LNCaP clone FGC (cell line): ENCODE measurements at regions not wholly inside any gene's neighbourhood (a gene's known extent, or its start where the extent isn't known, plus 50 kb on each side); places are given as distances from the start of the nearest gene placed in this dataset.
"Not testable (repeated sequence)": the region's sequence is repeated elsewhere in the genome, so short reads cannot be mapped to it uniquely, and the experiment has no call there.

Source experiments
- DNase-seq: peaks from one replicate; pipeline ENCODE4 v3.0.0-alpha.2; 2011; ENCODE audit warnings: low read depth
- H3K4me3 ChIP-seq: 2 replicates; pipeline ENCODE4 v1.5.1; 2011; ENCODE audit warnings: mild to moderate bottlenecking, low read depth, low read length, control low read depth

DNA sequence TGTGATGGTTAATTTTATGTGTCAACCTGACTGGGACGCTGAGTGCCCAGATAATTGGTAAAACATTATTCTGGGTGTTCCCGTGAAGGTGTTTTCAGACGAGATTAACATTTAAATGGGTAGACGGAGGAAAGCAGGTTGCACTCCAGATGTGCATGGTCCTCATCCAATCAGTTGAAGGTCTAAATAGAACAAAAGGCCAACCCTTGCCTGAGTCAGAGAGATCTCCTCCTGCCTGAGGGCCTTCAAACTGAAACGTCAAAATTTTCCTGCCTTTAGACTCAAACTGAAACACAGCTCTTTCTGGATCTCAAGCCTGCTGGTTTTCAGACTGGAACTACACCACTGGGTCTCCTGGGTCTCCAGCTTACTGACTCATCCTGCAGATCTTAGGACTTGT is 73.5 kb downstream of the NPIPA8 start:
- not testable (repeated sequence) for DNase-seq, H3K4me3 ChIP-seq

DNA sequence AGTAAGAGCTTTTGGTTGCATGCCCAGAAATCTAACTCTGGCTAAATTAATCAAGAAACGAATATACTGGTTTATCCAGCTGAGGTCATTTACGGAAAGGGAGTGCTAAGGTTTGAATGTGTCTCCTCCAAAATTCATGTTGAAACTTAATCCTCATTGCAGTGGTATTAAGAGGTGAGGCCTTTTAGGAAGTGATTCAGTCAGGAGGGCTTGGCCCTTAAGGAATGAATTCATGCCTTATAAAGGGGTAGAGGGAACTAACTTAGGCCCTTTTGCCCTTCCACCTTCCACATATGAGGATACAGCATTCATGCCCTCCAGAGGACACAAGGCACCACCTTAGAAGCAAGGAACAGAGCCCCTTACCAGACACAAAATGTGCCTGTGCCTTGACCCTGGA is 74.7 kb downstream of the NPIPA8 start:
- not testable (repeated sequence) for H3K4me3 ChIP-seq, DNase-seq

DNA sequence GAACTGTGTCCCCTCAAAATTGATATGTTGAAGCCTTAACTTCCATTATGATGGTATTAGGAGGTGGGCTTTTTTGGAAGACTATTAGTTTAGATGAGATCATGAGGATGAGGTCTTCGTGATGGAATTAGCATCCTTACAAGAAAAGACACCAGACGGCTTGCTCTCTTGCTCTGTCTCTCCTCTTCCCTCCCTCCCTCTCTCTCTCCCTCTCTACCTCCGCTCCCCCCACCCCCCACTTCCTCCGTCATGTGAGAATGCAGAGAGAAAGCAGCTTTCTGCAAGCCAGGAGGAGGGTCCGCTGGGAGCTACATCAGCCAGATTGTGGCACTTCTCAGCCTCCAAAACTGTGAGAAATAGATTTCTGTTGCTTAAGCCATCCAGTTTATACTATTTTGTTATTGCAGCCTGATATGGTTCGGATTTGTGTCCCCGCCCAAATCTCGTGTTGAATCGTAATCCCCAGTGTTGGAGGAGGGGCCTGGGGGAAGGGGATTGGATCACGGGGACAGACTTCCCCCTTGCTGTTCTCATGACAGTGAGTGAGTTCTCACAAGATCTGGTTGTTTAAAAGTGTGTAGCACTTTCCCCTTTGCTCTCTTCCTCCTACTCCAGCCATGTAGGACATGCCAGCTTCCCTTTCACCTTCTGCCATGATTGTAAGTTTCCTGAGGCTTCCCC is 76.9 kb downstream of the NPIPA8 start:
- not testable (repeated sequence) for H3K4me3 ChIP-seq, DNase-seq

DNA sequence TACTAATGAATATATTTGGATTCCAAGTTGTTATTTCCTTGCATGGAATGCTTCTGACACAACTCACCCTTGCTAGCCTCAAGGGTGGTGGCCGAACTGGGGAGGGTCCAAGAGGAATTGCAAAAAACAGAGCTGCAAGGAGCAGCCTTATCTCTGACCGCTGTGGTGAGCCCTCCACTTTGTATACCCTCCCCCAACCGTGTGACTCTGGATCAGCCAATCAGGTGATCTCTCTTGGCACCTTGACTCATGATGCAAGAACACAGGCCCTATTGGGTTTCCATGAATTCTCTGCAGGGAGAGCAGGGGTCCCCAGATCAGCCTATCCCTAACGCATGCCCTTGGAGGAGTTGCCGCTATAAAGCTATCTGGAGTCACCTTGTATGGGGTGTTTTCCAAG is 83.6 kb downstream of the NPIPA8 start:
- not testable (repeated sequence) for DNase-seq, H3K4me3 ChIP-seq

GRCh38 chr16:18230505-18230904 is 106.0 kb downstream of the NPIPA8 start:
- DNase-seq, result not testable (repeated sequence)

GRCh38 chr16:18222054-18223009 is 114.2 kb downstream of the NPIPA8 start:
- not testable (repeated sequence) for DNase-seq, H3K4me3 ChIP-seq

More at GRCh38 chr16:18230505-18230904, 106.0 kb downstream of the NPIPA8 start:
- not testable (repeated sequence) for H3K4me3 ChIP-seq

DNA sequence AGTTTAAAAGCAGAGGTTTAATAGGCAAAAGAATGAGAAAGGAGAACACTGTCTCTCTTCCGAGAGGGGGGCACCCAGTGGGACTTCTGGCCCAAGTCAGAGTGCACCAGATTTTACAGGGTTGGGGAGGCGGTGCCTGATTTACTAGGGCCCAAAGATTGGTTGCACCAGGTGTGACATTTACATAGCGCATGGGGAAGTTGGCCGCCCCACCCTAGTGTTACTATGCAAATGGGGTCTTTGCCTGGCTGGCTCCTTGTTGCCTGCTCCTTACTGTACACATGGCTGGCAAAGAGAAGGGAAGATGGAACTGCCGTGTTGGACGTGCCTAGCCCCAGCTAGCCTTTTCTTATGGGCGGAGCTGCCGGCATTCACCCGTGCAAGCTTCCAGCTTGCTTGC is 118.8 kb downstream of the NPIPA8 start:
- not testable (repeated sequence) for DNase-seq, H3K4me3 ChIP-seq

- DNase-seq, H3K4me3 ChIP-seq: not testable (repeated sequence)
These were observed 119.7 kb downstream of the NPIPA8 start for GRCh38 chr16:18216814-18217213.

DNA sequence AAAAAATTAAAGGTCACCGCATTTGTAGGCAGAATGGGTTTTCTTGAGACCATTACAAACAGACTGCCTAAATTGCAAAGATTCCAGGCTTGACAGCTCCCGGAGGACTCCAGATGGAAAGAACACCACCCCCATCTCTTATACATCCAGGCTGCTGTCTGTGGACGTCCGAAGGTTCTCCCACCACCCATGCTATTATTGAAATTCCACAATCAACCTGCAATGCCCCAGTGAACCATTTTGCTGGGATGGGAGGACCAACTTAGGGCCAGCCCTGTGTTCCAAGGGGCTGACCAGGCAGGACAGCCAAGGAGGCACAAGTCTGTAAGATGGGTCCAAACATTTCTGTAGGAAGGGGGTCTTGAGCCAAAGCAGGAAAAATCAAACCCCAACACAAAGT is 122.7 kb downstream of the NPIPA8 start:
- not testable (repeated sequence) for DNase-seq, H3K4me3 ChIP-seq

- not testable (repeated sequence) for H3K4me3 ChIP-seq, DNase-seq
These were observed 125.0 kb downstream of the NPIPA8 start for GRCh38 chr16:18211505-18211904.

DNA sequence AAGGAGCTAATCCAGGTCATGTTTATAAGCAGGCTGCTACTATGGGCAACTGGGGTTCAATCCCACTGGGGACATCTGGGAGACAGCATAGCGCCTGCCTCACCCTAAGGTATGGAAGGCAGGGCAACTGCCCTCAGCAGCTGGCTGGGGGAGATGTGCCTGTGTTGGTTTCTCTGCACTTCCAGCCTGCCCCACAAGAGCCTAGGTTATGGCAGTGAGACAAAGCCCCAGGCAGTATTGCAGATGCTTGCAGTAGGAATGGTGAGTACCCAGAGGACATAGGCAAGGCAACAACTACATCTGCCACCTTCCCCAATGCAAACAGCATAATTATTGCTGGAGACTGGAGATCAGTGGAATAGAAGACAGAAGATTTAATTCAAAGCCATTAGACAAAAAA is 131.8 kb downstream of the NPIPA8 start:
- H3K4me3 ChIP-seq, DNase-seq: not testable (repeated sequence)

- DNase-seq, H3K4me3 ChIP-seq: not testable (repeated sequence)
These were observed 132.2 kb downstream of the NPIPA8 start for GRCh38 chr16:18204309-18204708.

DNA sequence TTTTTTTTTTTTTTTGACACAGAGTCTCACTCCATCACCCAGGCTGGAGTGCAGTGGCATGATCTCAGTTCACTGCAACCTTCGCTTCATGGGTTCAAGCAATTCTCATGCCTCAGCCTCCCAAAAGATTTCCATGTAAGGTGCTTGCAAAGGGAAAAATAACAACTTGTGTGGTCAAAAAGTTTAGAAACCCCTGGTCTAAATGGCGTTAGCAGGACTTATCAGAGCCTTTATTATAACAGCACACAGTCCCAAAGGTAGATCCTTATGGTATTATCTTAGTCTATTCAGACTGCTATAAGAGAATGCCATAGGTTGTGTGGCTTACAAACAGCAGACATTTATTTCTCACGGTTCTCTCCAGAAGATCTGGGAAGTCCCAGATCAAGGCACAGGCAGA is 135.0 kb downstream of the NPIPA8 start:
- DNase-seq, H3K4me3 ChIP-seq: not testable (repeated sequence)

DNA sequence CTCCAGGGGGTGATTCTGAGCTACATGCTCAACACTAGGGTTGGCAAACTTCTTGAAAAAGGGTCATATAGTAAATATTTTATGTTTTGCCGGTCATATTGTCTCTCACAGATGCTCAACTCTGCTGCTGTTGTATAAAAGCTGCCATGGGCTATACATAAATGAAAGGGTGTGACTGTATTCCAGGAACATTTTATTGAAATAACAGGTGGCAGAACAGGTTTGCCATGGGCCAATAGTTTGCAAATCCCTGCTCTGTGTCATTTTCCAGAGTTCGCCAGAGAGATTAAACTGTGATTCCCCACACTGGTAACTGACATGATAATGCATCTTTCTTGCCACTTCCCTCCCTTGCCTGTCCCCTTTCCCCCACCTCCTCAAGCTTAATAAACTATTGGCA is 144.1 kb downstream of the NPIPA8 start:
- DNase-seq, H3K4me3 ChIP-seq: not testable (repeated sequence)

DNA sequence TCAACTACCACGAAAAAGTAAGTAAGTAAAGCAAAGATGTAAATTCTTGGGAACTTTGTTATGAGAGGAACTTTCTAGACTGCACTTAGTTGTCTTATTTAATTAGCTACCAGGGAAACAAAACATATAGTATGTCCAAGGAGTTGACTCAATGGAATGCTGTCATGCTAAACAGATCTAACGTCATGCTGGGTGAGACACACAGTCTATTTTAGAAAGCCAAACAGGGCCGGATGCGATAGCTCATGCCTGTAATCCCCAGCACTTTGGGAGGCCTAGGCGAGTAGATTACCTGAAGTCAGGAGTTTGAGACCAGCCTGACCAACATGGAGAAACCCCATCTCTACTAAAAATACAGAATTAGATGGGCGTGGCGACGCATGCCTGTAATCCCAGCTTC is 146.4 kb downstream of the NPIPA8 start:
- not testable (repeated sequence) for H3K4me3 ChIP-seq, DNase-seq

DNA sequence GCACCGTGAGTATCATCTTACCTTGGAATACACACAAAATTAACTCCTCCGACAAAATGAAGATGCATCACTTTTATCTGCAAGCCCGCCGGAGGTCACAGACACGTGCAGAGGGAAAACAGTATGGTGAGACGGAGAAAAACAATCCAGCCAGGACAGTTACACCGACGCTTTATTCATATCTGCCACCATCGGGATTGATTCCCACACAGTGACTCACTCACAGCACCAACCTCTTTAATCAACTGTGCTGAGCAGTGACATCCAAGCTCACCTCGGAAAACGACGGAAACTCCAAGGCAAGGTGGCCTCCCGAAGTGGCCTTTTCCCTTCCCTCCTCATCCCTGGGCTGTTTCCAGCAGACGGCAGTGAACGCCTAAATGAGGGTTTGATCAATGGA is 151.8 kb downstream of the NPIPA8 start:
- not testable (repeated sequence) for H3K4me3 ChIP-seq, DNase-seq

GRCh38 chr16:18181028-18181427 is 155.5 kb downstream of the NPIPA8 start:
- not testable (repeated sequence) for DNase-seq, H3K4me3 ChIP-seq

GRCh38 chr16:18173945-18174497 is 162.5 kb downstream of the NPIPA8 start:
- not testable (repeated sequence) for DNase-seq, H3K4me3 ChIP-seq

DNA sequence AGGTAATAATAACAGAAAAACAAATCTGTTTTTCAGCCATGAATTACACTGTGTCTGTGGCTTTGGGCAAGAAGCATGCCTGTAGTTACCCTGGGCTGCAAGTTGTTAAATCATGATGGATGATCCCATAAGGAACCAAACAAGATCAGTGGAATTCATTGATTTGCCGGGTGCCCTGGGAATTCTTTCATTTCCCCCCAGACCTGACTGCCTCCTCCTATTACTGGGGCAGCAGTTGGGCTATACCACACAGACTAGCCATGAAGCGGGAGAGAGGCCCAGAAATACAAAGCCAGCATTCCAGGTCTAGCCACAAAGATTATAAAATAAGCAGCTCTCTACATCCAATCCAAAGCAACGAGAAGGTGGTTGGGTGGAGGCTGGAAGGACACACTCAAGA is 174.2 kb downstream of the NPIPA8 start:
- DNase-seq, H3K4me3 ChIP-seq: not testable (repeated sequence)

DNA sequence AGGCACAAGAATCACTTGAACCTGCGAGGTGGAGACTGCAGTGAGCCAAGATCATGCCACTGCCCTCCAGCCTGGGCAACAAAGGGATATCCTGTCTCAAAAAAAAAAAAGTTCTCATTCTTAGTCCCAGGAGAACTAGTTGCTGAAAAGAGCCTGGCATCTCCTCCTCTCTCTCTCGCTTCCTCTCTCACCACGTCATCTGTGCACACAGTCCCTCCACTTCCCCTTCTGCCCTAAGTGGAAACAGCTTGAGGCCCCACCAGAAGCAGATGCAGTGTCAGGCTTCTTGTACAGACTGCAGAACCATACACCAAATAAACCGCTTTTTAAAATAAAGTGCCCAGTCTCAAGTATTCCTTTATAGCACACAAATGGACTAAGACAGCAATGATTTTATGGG is 175.3 kb downstream of the NPIPA8 start:
- H3K4me3 ChIP-seq, DNase-seq: not testable (repeated sequence)
